ENCODE measurements at regions not wholly inside any gene's neighbourhood (a gene's known extent, or its start where the extent isn't known, plus 50 kb on each side); places are given as distances from the start of the nearest gene placed in this dataset.

GRCh38 chr2:144275340-144275739 is 244.6 kb downstream of the ZEB2 start:
- Histone ChIP-seq H3K9me3 (ENCODE audit: control insufficient read depth in 4 of 4, low read length in 3 of 4) (no peaks in the 10 kb centered on the region), H3K4me1 (ENCODE audit: control insufficient read depth in 4 of 4, insufficient read depth in 4 of 4, low read length in 3 of 4) (no peaks in the 10 kb centered on the region), H3K27ac (ENCODE audit: low read depth in 1 of 2, low read length in 2 of 2) (no peak overlapping the region), H3K27me3 (ENCODE audit: control insufficient read depth in 4 of 4, insufficient read depth in 4 of 4, low read length in 3 of 4) (no peaks in the 10 kb centered on the region), H3K9ac (ENCODE audit: low read depth in 1 of 2, low read length in 2 of 2) (no peak overlapping the region), H3K4me3 (ENCODE audit: low read depth in 1 of 3, low read length in 3 of 3) (no peak overlapping the region), H3K36me3 (ENCODE audit: control insufficient read depth in 4 of 4, insufficient read depth in 3 of 4, low read depth in 1 of 4, low read length in 3 of 4) (no peaks in the 10 kb centered on the region)
- TF ChIP-seq RAD21 (IDR thresholded peaks at IDR 0.05) (no peak), ZBTB33 (IDR thresholded peaks at IDR 0.05) (no peak), GABPA (IDR thresholded peaks at IDR 0.05 in 1 of 2, conservative IDR thresholded peaks at IDR 0.05 in 1 of 2) (no peak), JUND (IDR thresholded peaks at IDR 0.05) (no peak), EGR1 (IDR thresholded peaks at IDR 0.05; ENCODE audit: low read depth in 2 of 2) (no peak), CTCF (IDR thresholded peaks at IDR 0.05; ENCODE audit: low read depth, low read length, missing input control) (no peak), TAF1 (conservative IDR thresholded peaks at IDR 0.05) (no peak), FOXA2 (IDR thresholded peaks at IDR 0.05) (no peak), REST (IDR thresholded peaks at IDR 0.05) (no peak), RXRA (IDR thresholded peaks at IDR 0.05) (no peak), NR2F2 (IDR thresholded peaks at IDR 0.05) (no peak), ATF3 (IDR thresholded peaks at IDR 0.05) (no peak), HNF4A (conservative IDR thresholded peaks at IDR 0.05) (no peak), YY1 (IDR thresholded peaks at IDR 0.05) (no peak), FOXA1 (IDR thresholded peaks at IDR 0.05) (no peak), SP1 (IDR thresholded peaks at IDR 0.05) (no peak), MAX (IDR thresholded peaks at IDR 0.05) (no peak), HNF4G (IDR thresholded peaks at IDR 0.05) (no peak)
- no peak for DNase-seq (ENCODE audit: low spot score)

GRCh38 chr2:144274131-144274530 is 245.8 kb downstream of the ZEB2 start:
- no peaks in the 10 kb centered on the region for H3K9me3 ChIP-seq (ENCODE audit: control insufficient read depth in 4 of 4, low read length in 3 of 4)
- no peaks in the 10 kb centered on the region for H3K4me1 ChIP-seq (ENCODE audit: control insufficient read depth in 4 of 4, insufficient read depth in 4 of 4, low read length in 3 of 4)
- 63% methylated on average over 2 of the region's 2 CpGs for WGBS
- no peaks in the 10 kb centered on the region for H3K36me3 ChIP-seq (ENCODE audit: control insufficient read depth in 4 of 4, insufficient read depth in 3 of 4, low read depth in 1 of 4, low read length in 3 of 4)
- H3K9ac ChIP-seq (ENCODE audit: low read depth in 1 of 2, low read length in 2 of 2), result no peak overlapping the region
- DNase-seq (ENCODE audit: low spot score), result no peak
- H3K4me3 ChIP-seq (ENCODE audit: low read depth in 1 of 3, low read length in 3 of 3), result no peak overlapping the region
- no peak overlapping the region for H3K27ac ChIP-seq (ENCODE audit: low read depth in 1 of 2, low read length in 2 of 2)
- no peaks in the 10 kb centered on the region for H3K27me3 ChIP-seq (ENCODE audit: control insufficient read depth in 4 of 4, insufficient read depth in 4 of 4, low read length in 3 of 4)
- TF ChIP-seq RAD21 (IDR thresholded peaks at IDR 0.05) (no peak), RXRA (IDR thresholded peaks at IDR 0.05) (no peak), MAX (IDR thresholded peaks at IDR 0.05) (no peak), JUND (IDR thresholded peaks at IDR 0.05) (no peak), SP1 (IDR thresholded peaks at IDR 0.05) (no peak), FOXA1 (IDR thresholded peaks at IDR 0.05) (no peak), CTCF (IDR thresholded peaks at IDR 0.05; ENCODE audit: low read depth, low read length, missing input control) (no peak), ATF3 (IDR thresholded peaks at IDR 0.05) (no peak), NR2F2 (IDR thresholded peaks at IDR 0.05) (no peak), HNF4G (IDR thresholded peaks at IDR 0.05) (no peak), HNF4A (conservative IDR thresholded peaks at IDR 0.05) (no peak)
